Fibroblast of skin of left biceps (primary cell): ENCODE measurements at regions not wholly inside any gene's neighbourhood (a gene's known extent, or its start where the extent isn't known, plus 50 kb on each side); places are given as distances from the start of the nearest gene placed in this dataset.
A peak's percentile ranks its signal among the peaks of the same experiment; 100 is the strongest.
"Not testable (repeated sequence)": the region's sequence is repeated elsewhere in the genome, so short reads cannot be mapped to it uniquely, and the experiment has no call there.

Source experiments
- DNase-seq, 2 experiments: peaks; one replicate each; pipeline ENCODE4 v3.0.0-alpha.2; 2013; ENCODE audit warnings: low read depth in 2 of 2

- DNase-seq: no peak
Measured at GRCh38 chr15:36175186-36175740, 404.2 kb upstream of the CDIN1 start.

GRCh38 chr15:36175741-36176291 lies 403.6 kb upstream of the CDIN1 start:
- DNase-seq: no peak

GRCh38 chr15:36177590-36178302 lies 401.7 kb upstream of the CDIN1 start:
- DNase-seq: peak; percentile 50 to 56

GRCh38 chr15:36178303-36178633 lies 401.2 kb upstream of the CDIN1 start:
- DNase-seq: no peak

GRCh38 chr15:36183201-36183600 lies 396.2 kb upstream of the CDIN1 start:
- DNase-seq: no peak

- DNase-seq: no peak
Measured at GRCh38 chr15:36185438-36185837, 394.0 kb upstream of the CDIN1 start.

- DNase-seq: no peak
Measured at GRCh38 chr15:36185845-36186244, 393.6 kb upstream of the CDIN1 start.

GRCh38 chr15:36186376-36186775 lies 393.1 kb upstream of the CDIN1 start:
- DNase-seq: no peak

- no peak for DNase-seq
Measured at GRCh38 chr15:36191459-36191858, 388.0 kb upstream of the CDIN1 start.

- DNase-seq: not testable (repeated sequence)
Measured at GRCh38 chr15:36195361-36196007, 383.9 kb upstream of the CDIN1 start.

- no peak for DNase-seq
Measured at GRCh38 chr15:36208868-36209582, 370.4 kb upstream of the CDIN1 start.

- no peak for DNase-seq
Measured at GRCh38 chr15:36210426-36210825, 369.0 kb upstream of the CDIN1 start.

GRCh38 chr15:36218322-36218721 lies 361.1 kb upstream of the CDIN1 start:
- no peak for DNase-seq

- no peak for DNase-seq
Measured at GRCh38 chr15:36218991-36219390, 360.4 kb upstream of the CDIN1 start.

- DNase-seq: no peak
Measured at GRCh38 chr15:36221992-36222391, 357.4 kb upstream of the CDIN1 start.

GRCh38 chr15:36230776-36231175 lies 348.6 kb upstream of the CDIN1 start:
- DNase-seq: no peak

- DNase-seq: no peak
Measured at GRCh38 chr15:36232491-36232890, 346.9 kb upstream of the CDIN1 start.

- no peak for DNase-seq
Measured at GRCh38 chr15:36234743-36235142, 344.7 kb upstream of the CDIN1 start.

- DNase-seq: no peak
Measured at GRCh38 chr15:36235173-36235572, 344.3 kb upstream of the CDIN1 start.

- no peak for DNase-seq
Measured at GRCh38 chr15:36239509-36239908, 339.9 kb upstream of the CDIN1 start.

- no peak for DNase-seq
Measured at GRCh38 chr15:36251450-36251849, 328.0 kb upstream of the CDIN1 start.

GRCh38 chr15:36252146-36252711 lies 327.2 kb upstream of the CDIN1 start:
- no peak for DNase-seq
